ENCODE measurements at regions not wholly inside any gene's neighbourhood (a gene's known extent, or its start where the extent isn't known, plus 50 kb on each side); places are given as distances from the start of the nearest gene placed in this dataset.

DNA sequence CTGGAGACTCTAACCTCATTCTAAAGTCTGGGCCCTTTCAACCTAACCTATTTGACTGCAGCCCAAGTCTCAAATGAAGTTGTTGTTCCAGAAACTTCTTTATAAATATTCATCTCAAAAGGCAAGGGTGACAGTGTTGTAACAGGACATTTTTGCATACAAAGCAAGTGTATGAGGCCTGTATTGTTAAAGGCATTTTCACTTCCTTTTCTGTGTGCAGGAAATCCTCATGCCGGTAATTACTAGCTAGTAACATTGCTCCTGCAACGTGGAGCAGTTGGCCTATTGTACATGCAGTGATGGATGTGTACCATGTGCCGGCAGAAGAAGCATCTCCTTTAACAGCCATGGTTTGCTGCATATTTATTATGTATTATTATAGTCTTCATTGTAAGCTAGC is 156.5 kb upstream of the RMST start (continued):
- TF ChIP-seq, protein P1, sequence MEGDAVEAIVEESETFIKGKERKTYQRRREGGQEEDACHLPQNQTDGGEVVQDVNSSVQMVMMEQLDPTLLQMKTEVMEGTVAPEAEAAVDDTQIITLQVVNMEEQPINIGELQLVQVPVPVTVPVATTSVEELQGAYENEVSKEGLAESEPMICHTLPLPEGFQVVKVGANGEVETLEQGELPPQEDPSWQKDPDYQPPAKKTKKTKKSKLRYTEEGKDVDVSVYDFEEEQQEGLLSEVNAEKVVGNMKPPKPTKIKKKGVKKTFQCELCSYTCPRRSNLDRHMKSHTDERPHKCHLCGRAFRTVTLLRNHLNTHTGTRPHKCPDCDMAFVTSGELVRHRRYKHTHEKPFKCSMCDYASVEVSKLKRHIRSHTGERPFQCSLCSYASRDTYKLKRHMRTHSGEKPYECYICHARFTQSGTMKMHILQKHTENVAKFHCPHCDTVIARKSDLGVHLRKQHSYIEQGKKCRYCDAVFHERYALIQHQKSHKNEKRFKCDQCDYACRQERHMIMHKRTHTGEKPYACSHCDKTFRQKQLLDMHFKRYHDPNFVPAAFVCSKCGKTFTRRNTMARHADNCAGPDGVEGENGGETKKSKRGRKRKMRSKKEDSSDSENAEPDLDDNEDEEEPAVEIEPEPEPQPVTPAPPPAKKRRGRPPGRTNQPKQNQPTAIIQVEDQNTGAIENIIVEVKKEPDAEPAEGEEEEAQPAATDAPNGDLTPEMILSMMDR (IDR thresholded peaks at IDR 0.05), result no peak
- TF ChIP-seq, protein P2, sequence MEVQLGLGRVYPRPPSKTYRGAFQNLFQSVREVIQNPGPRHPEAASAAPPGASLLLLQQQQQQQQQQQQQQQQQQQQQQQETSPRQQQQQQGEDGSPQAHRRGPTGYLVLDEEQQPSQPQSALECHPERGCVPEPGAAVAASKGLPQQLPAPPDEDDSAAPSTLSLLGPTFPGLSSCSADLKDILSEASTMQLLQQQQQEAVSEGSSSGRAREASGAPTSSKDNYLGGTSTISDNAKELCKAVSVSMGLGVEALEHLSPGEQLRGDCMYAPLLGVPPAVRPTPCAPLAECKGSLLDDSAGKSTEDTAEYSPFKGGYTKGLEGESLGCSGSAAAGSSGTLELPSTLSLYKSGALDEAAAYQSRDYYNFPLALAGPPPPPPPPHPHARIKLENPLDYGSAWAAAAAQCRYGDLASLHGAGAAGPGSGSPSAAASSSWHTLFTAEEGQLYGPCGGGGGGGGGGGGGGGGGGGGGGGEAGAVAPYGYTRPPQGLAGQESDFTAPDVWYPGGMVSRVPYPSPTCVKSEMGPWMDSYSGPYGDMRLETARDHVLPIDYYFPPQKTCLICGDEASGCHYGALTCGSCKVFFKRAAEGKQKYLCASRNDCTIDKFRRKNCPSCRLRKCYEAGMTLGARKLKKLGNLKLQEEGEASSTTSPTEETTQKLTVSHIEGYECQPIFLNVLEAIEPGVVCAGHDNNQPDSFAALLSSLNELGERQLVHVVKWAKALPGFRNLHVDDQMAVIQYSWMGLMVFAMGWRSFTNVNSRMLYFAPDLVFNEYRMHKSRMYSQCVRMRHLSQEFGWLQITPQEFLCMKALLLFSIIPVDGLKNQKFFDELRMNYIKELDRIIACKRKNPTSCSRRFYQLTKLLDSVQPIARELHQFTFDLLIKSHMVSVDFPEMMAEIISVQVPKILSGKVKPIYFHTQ (CRISPR knock-in tag; IDR thresholded peaks at IDR 0.05), result no peak
- TF ChIP-seq, protein P3, sequence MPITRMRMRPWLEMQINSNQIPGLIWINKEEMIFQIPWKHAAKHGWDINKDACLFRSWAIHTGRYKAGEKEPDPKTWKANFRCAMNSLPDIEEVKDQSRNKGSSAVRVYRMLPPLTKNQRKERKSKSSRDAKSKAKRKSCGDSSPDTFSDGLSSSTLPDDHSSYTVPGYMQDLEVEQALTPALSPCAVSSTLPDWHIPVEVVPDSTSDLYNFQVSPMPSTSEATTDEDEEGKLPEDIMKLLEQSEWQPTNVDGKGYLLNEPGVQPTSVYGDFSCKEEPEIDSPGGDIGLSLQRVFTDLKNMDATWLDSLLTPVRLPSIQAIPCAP (CRISPR knock-in tag; IDR thresholded peaks at IDR 0.05), result no peak
- TF ChIP-seq ZNF671 (CRISPR knock-in tag; IDR thresholded peaks at IDR 0.05), result no peak
- TF ChIP-seq RORB (CRISPR knock-in tag; IDR thresholded peaks at IDR 0.05), result no peak
- TF ChIP-seq, protein P4, sequence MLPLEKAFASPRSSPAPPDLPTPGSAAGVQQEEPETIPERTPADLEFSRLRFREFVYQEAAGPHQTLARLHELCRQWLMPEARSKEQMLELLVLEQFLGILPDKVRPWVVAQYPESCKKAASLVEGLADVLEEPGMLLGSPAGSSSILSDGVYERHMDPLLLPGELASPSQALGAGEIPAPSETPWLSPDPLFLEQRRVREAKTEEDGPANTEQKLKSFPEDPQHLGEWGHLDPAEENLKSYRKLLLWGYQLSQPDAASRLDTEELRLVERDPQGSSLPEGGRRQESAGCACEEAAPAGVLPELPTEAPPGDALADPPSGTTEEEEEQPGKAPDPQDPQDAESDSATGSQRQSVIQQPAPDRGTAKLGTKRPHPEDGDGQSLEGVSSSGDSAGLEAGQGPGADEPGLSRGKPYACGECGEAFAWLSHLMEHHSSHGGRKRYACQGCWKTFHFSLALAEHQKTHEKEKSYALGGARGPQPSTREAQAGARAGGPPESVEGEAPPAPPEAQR (CRISPR knock-in tag; IDR thresholded peaks at IDR 0.05), result no peak
- TF ChIP-seq, protein P5, sequence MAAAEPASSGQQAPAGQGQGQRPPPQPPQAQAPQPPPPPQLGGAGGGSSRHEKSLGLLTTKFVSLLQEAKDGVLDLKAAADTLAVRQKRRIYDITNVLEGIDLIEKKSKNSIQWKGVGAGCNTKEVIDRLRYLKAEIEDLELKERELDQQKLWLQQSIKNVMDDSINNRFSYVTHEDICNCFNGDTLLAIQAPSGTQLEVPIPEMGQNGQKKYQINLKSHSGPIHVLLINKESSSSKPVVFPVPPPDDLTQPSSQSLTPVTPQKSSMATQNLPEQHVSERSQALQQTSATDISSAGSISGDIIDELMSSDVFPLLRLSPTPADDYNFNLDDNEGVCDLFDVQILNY (CRISPR knock-in tag; IDR thresholded peaks at IDR 0.05), result no peak
- TF ChIP-seq, protein P6, sequence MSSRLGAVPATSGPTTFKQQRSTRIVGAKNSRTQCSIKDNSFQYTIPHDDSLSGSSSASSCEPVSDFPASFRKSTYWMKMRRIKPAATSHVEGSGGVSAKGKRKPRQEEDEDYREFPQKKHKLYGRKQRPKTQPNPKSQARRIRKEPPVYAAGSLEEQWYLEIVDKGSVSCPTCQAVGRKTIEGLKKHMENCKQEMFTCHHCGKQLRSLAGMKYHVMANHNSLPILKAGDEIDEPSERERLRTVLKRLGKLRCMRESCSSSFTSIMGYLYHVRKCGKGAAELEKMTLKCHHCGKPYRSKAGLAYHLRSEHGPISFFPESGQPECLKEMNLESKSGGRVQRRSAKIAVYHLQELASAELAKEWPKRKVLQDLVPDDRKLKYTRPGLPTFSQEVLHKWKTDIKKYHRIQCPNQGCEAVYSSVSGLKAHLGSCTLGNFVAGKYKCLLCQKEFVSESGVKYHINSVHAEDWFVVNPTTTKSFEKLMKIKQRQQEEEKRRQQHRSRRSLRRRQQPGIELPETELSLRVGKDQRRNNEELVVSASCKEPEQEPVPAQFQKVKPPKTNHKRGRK (CRISPR knock-in tag; IDR thresholded peaks at IDR 0.05; ENCODE audit: borderline replicate concordance), result no peak
- TF ChIP-seq ESRRA (CRISPR knock-in tag; IDR thresholded peaks at IDR 0.05; ENCODE audit: borderline replicate concordance), result no peak

DNA sequence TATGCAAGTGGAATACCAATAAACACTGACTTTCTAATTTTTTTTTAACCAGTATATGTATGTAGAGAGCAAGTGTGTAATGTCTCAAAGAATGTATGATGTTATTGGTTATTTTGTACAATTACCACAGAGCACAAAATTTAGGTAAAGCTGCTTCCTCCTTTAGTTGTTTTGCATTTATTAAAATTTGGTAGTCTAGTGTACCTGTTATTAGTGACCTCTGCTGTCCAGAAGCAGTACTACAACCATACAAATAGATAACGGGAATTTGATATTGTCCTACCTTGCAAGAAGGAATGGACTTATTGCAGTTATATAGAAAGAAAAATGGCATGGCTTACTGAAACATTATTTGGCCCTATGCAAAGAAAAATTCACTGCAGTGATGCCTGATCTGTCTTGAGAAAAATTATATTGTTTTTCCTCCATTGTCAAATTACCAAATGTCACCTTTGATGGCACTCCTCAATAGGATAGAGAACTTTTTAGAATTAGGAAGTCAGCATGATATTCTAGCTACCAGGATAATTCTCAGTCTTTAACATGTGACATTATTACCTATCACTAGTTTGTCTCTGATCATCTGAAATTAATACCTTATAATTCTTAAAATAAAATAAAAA is 153.9 kb upstream of the RMST start:
- Mint-ChIP-seq H3K4me1 (peaks cover 31% of the 10 kb centered on the region), H3K27ac (no peak overlapping the region), H3K9me3 (peaks cover 3% of the 10 kb centered on the region), H3K27me3 (ENCODE audit: low read depth) (peaks cover 22% of the 10 kb centered on the region), H3K36me3 (no peaks in the 10 kb centered on the region), H3K4me3 (no peak overlapping the region)
- ATAC-seq, result no peak
- ChIA-PET CTCF (interaction anchor here (1.1 to 2.7 kb wide), 3 partner anchors 33 to 160 kb away, joined by 3 to 8 read pairs (median 4); no protein-coding TSS in a partner anchor), POLR2A (no interaction called here)
- TF ChIP-seq, protein P1 (IDR thresholded peaks at IDR 0.05), result peak; percentile 40; the same call in 1 of the 2 replicates
- TF ChIP-seq ATF1 (CRISPR knock-in tag; IDR thresholded peaks at IDR 0.05) (no peak), IRF2 (CRISPR knock-in tag; IDR thresholded peaks at IDR 0.05; ENCODE audit: borderline replicate concordance, low read depth) (no peak)
- no peak for DNase-seq (ENCODE audit: low spot score)

Data from WTC11 (cell line).